ENCODE measurements at regions not wholly inside any gene's neighbourhood (a gene's known extent, or its start where the extent isn't known, plus 50 kb on each side); places are given as distances from the start of the nearest gene placed in this dataset.

DNA sequence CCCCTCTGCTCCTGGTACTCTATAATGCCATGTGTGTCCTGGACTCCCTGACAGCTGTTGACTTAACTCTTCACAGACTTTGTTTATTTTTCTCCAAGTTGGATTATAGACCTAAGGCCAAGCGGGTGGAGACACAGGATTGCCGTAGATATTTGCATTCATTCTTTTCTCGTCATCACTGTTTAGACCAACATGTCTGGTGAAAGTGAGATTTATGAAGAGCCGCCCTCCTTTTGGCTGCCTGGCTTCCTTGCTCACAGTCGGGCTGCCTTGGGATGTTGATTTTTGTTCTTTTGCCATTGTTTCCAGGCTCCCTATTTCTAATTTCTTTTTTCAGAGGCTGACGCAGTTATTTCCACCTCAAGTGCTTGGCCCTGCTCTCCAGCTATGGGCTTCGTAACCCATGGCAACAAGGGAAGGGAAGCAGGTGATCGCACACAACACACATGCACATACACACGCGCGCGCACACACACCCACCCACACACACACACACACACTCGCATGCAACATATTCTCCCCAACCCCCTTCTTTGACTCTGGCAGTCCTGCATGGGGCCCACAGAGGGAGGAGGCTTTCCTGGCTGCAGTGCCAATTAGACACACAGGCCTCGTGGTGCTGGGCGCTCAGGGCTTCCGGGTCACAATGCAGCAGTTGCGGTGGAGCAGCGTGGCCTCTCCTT is 296.5 kb downstream of the MTX2 start:
- no peak for DNase-seq
- no peaks in the 10 kb centered on the region for H3K27me3 ChIP-seq

DNA sequence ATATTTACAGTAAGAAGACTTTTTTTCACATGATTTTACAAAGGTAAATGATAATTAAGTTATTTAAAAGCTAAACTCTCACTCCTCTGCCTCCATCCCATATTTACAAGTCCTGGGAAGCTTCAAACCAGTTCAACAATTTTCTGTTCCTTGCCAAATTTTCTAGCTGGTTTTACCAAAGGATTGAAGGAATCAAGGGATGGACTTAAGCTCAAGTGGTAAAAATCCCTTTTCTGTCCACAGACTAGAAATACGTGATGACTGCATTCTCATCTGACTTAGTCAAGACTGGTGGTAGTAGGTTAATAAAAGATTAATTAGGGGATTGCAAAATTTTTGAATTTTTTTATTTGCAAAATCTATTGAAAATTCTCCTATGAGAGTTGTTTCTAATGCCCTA is 297.3 kb downstream of the MTX2 start:
- Histone ChIP-seq H3K4me1 (peaks cover 3% of the 10 kb centered on the region), H3K9me3 (no peaks in the 10 kb centered on the region), H3K36me3 (no peaks in the 10 kb centered on the region), H3K4me3 (ENCODE audit: low read depth, low read length) (no peak overlapping the region), H3K27me3 (no peaks in the 10 kb centered on the region)
- no peak for DNase-seq
- TF ChIP-seq, protein P1, sequence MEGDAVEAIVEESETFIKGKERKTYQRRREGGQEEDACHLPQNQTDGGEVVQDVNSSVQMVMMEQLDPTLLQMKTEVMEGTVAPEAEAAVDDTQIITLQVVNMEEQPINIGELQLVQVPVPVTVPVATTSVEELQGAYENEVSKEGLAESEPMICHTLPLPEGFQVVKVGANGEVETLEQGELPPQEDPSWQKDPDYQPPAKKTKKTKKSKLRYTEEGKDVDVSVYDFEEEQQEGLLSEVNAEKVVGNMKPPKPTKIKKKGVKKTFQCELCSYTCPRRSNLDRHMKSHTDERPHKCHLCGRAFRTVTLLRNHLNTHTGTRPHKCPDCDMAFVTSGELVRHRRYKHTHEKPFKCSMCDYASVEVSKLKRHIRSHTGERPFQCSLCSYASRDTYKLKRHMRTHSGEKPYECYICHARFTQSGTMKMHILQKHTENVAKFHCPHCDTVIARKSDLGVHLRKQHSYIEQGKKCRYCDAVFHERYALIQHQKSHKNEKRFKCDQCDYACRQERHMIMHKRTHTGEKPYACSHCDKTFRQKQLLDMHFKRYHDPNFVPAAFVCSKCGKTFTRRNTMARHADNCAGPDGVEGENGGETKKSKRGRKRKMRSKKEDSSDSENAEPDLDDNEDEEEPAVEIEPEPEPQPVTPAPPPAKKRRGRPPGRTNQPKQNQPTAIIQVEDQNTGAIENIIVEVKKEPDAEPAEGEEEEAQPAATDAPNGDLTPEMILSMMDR (IDR thresholded peaks at IDR 0.05; ENCODE audit: low read depth, low read length) = no peak

More for the DNA sequence above, 296.5 kb downstream of the MTX2 start:
- peaks cover 3% of the 10 kb centered on the region for H3K4me1 ChIP-seq
- no peak overlapping the region for H3K4me3 ChIP-seq (ENCODE audit: low read depth, low read length)
- TF ChIP-seq, protein P1 (IDR thresholded peaks at IDR 0.05; ENCODE audit: low read depth, low read length) = no peak
- H3K9me3 ChIP-seq = no peaks in the 10 kb centered on the region
- no peaks in the 10 kb centered on the region for H3K36me3 ChIP-seq

DNA sequence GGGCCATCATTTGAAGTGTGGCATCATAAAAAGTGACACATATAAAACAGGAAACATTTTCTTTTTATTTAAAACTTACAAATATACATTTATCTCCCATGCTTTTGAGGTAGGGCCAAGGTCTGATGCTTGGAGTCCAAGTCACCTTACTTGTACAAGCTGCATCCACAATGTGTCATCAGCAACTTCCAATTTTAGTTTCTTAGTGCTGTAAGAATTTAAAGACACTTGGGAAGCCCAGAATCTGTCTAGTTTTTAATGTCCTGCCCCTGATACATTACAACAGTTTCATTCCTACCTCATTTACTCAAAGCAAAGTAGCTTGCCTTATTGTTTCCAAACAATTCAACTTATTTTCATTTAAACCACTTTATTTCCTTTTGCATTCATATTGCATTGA is 297.7 kb downstream of the MTX2 start:
- TF ChIP-seq, protein P1 (IDR thresholded peaks at IDR 0.05; ENCODE audit: low read depth, low read length) = no peak
- Histone ChIP-seq H3K27me3 (no peaks in the 10 kb centered on the region), H3K9me3 (no peaks in the 10 kb centered on the region), H3K4me3 (ENCODE audit: low read depth, low read length) (no peak overlapping the region), H3K36me3 (no peaks in the 10 kb centered on the region), H3K4me1 (peaks cover 3% of the 10 kb centered on the region)
- no peak for DNase-seq

DNA sequence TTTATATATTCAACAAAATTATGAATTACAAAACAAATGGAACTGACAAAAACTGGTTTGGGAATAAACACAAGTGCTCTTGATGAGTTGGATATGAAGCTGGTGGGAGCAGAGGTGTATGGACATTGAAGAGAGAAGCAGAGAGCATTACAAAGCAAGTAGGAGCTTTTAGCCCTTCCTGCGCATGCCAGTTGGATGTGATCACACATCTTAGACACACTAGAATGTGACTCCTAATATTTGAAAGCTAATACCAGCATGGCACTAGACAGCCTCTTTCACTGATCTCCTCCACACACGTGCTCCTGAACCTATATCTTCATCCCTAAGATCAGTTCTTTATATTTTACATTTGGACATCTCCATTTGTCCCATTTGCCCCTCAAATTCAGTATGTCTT is 298.1 kb downstream of the MTX2 start:
- TF ChIP-seq, protein P1 (IDR thresholded peaks at IDR 0.05; ENCODE audit: low read depth, low read length) = no peak
- H3K4me3 ChIP-seq (ENCODE audit: low read depth, low read length) = no peak overlapping the region
- no peak for DNase-seq
- H3K36me3 ChIP-seq = no peaks in the 10 kb centered on the region
- H3K9me3 ChIP-seq = no peaks in the 10 kb centered on the region
- H3K4me1 ChIP-seq = peaks cover 3% of the 10 kb centered on the region
- no peaks in the 10 kb centered on the region for H3K27me3 ChIP-seq

DNA sequence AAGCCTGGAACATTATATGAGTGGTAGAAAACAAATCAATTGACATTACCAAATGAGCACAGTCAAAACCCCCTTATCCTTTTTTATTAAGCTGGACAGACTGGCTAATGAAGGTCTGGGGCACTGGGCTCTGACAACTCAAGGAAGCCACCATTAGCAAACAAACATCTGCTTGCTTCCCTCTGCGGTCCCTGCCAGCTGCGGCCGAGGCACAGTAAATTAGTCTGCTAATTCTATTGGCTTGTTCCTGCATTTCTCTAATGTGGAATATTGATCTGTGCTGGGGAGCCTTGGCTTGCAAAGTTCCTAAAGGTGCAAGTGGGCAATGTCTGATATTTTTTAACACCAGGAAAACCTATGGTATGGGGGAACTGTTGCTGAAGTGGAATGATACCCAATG is 300.3 kb downstream of the MTX2 start:
- TF ChIP-seq, protein P1 (IDR thresholded peaks at IDR 0.05; ENCODE audit: low read depth, low read length) = no peak
- peak; percentile 45 for DNase-seq
- H3K4me3 ChIP-seq (ENCODE audit: low read depth, low read length) = no peak overlapping the region
- H3K36me3 ChIP-seq = no peaks in the 10 kb centered on the region
- no peaks in the 10 kb centered on the region for H3K27me3 ChIP-seq
- peaks cover 10% of the 10 kb centered on the region for H3K4me1 ChIP-seq
- no peaks in the 10 kb centered on the region for H3K9me3 ChIP-seq

DNA sequence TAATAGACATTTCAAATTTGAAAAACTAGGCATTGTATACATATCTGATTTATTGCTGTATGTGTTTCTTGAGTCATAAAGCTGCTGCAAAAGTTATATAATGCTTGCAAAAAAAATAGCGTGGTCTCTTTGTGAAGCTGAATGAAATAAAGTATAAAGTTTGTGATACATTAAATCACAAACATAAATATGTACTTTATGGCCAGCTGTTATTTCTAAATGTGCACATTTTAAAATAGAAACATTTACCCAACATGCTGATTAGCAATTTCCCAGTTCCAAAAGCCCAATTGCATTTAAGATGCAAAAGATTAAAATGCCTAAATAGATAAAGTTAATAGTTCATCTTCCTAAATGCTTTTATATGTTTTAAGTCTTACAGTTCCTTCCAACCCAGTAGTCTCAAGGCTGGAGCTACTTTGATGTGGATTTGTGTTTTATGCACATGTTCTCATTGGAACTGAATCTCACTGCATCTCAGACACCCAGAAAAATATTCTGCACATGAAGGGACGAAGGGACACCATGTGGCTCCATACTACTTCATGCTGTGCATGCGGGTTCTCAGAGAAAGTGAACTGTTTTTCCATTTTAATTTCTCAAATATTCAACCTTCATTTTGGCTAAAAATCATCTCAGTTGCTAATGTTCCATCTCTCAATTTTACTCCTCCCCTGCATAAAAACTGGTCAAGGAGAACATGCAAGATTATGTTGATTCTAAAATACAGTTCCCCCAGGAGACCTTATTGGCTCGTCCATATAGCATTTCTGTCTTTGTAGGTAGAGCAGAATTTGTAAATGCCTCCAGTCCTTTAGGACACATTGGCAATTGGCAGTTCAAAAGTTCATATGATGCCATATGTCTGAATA is 304.6 kb downstream of the MTX2 start:
- Histone ChIP-seq H3K36me3 (no peaks in the 10 kb centered on the region), H3K27me3 (no peaks in the 10 kb centered on the region), H3K9me3 (no peaks in the 10 kb centered on the region), H3K4me1 (peaks cover 12% of the 10 kb centered on the region), H3K4me3 (ENCODE audit: low read depth, low read length) (no peak overlapping the region)
- DNase-seq = no peak
- TF ChIP-seq, protein P1 (IDR thresholded peaks at IDR 0.05; ENCODE audit: low read depth, low read length) = no peak
